Lung microvascular endothelial cell (primary cell): ENCODE measurements at regions not wholly inside any gene's neighbourhood (a gene's known extent, or its start where the extent isn't known, plus 50 kb on each side); places are given as distances from the start of the nearest gene placed in this dataset.
"Not testable (repeated sequence)": the region's sequence is repeated elsewhere in the genome, so short reads cannot be mapped to it uniquely, and the experiment has no call there.

Experiments
- DNase-seq, 2 donors: peaks; one replicate each; pipeline versions ENCODE4 v3.0.0 to v3.0.0-alpha.2; 2010; ENCODE audit warnings: low read depth in 2 of 2

GRCh38 chr4:134627366-134627765, 425.8 kb upstream of the PABPC4L start:
- no peak for DNase-seq

- DNase-seq = no peak
Observed at GRCh38 chr4:134624365-134624764, 422.8 kb upstream of the PABPC4L start.

GRCh38 chr4:134622626-134623575, 421.3 kb upstream of the PABPC4L start:
- DNase-seq = peak in 1 of 2 donors; percentile 16

GRCh38 chr4:134622199-134622598, 420.6 kb upstream of the PABPC4L start:
- DNase-seq = no peak

GRCh38 chr4:134621715-134622114, 420.1 kb upstream of the PABPC4L start:
- not testable (repeated sequence) for DNase-seq

GRCh38 chr4:134610956-134611355, 409.4 kb upstream of the PABPC4L start:
- DNase-seq = no peak

- no peak for DNase-seq
Observed at GRCh38 chr4:134610172-134610571, 408.6 kb upstream of the PABPC4L start.

- no peak for DNase-seq
Observed at GRCh38 chr4:134601706-134602105, 400.1 kb upstream of the PABPC4L start.

- no peak for DNase-seq
Observed at GRCh38 chr4:134591326-134591725, 389.7 kb upstream of the PABPC4L start.

- DNase-seq = peak; percentile 79 to 82
Observed at GRCh38 chr4:134585972-134586371, 384.4 kb upstream of the PABPC4L start.

- DNase-seq = no peak
Observed at GRCh38 chr4:134567461-134567860, 365.9 kb upstream of the PABPC4L start.

- no peak for DNase-seq
Observed at GRCh38 chr4:134560728-134561127, 359.1 kb upstream of the PABPC4L start.

GRCh38 chr4:134552063-134552462, 350.5 kb upstream of the PABPC4L start:
- no peak for DNase-seq

GRCh38 chr4:134551348-134551747, 349.8 kb upstream of the PABPC4L start:
- no peak for DNase-seq

- no peak for DNase-seq
Observed at GRCh38 chr4:134548052-134548628, 346.6 kb upstream of the PABPC4L start.

- no peak for DNase-seq
Observed at GRCh38 chr4:134546279-134546678, 344.7 kb upstream of the PABPC4L start.

GRCh38 chr4:134544303-134544770, 342.7 kb upstream of the PABPC4L start:
- peak; percentile 12 to 83 for DNase-seq

GRCh38 chr4:134540588-134540987, 339.0 kb upstream of the PABPC4L start:
- no peak for DNase-seq

GRCh38 chr4:134539729-134540231, 338.2 kb upstream of the PABPC4L start:
- DNase-seq = no peak

- no peak for DNase-seq
Observed at GRCh38 chr4:134537701-134538100, 336.1 kb upstream of the PABPC4L start.

GRCh38 chr4:134533068-134533467, 331.5 kb upstream of the PABPC4L start:
- DNase-seq = no peak

GRCh38 chr4:134531013-134531412, 329.4 kb upstream of the PABPC4L start:
- DNase-seq = peak in 1 of 2 donors; percentile 31

GRCh38 chr4:134529629-134530028, 328.0 kb upstream of the PABPC4L start:
- no peak for DNase-seq
